Pons (tissue), 1 donor: ENCODE measurements at regions not wholly inside any gene's neighbourhood (a gene's known extent, or its start where the extent isn't known, plus 50 kb on each side); places are given as distances from the start of the nearest gene placed in this dataset.

Experiments used
- DNase-seq: peaks from one replicate; pipeline ENCODE4 v3.0.0-alpha.2; 2016; ENCODE audit warnings: low spot score

GRCh38 chr4:58935332-58935731 lies 1825.1 kb upstream of the IGFBP7 start:
- no peak for DNase-seq

- DNase-seq, result no peak
Observed at GRCh38 chr4:58936436-58936835, 1826.3 kb upstream of the IGFBP7 start.

DNA sequence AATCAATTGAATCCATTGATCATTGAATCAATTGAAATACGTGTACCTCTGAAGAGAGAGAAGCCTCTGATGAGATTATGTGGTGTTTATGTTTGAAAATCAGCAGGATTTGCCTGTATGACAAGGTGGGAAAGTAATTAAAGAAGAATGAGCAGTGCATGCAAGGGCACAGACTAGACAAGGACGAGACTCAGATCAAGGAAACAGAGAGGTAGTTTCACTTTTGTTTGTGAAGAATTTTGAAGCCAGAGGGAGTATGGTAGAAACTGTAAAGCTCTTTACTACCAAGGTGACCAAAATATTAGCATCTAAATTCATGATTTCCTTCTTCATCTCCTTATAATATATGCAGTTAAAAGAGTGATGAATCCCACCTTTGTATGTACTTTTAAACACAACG lies 1830.0 kb upstream of the IGFBP7 start:
- no peak for DNase-seq

DNA sequence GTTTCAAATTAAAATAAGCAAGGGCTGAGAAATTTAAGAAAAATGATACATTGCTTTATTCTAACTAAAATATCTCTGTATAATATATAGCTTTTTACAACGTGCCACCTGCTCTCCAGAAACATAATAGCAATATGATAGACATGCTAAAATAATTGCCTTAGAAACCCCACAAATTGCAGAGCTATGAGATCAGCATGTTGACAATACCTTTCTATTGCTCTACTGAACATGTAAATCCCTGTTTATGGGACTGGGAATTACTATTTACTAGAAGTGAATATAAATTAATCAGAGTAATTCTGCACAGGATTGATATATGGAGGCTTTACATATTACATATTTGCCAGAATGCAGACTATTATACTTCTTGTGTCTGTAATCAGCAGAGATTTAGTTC lies 1831.1 kb upstream of the IGFBP7 start:
- DNase-seq, result no peak

GRCh38 chr4:58953575-58953974 lies 1843.4 kb upstream of the IGFBP7 start:
- DNase-seq, result no peak

DNA sequence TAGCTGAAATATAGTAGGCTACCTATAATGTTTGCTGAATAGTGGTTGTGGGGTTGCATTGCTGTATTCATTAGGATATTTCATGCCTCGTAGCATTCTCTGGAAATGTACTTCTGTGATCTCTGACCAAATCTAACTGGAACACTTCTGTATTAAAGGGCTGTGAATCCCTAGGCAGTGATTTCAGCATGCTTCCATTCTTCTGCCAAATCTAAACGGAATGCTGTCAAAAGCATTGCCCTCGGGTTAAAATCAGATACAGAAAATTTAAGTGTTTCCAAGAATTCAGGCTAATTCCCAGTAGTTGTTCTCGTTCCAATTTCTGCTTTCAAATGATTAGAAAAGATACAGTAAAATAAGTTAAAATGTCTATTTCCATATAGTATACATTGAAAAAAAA lies 1847.5 kb upstream of the IGFBP7 start:
- no peak for DNase-seq

- DNase-seq, result no peak
Observed at GRCh38 chr4:58961283-58961682, 1851.1 kb upstream of the IGFBP7 start.

DNA sequence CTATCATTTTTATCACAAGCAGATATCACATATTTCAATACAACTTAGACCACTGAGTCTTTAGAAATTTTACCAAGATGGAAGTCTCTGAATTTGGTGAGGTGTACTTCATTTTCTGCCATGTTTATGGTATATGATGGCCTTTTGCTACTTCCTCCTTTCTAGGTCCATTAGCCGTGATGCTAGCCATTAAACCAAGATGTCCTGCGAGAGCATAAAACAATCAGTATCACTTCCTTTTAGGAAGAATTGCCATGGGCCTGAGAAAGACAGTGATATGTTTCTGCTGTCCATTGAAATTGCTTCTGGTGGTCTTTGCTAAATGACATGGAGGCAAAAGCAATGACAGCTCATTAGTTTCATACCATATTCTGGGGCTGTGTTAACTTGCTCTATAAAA lies 1851.7 kb upstream of the IGFBP7 start:
- no peak for DNase-seq

- no peak for DNase-seq
Observed at GRCh38 chr4:58962424-58962823, 1852.2 kb upstream of the IGFBP7 start.

DNA sequence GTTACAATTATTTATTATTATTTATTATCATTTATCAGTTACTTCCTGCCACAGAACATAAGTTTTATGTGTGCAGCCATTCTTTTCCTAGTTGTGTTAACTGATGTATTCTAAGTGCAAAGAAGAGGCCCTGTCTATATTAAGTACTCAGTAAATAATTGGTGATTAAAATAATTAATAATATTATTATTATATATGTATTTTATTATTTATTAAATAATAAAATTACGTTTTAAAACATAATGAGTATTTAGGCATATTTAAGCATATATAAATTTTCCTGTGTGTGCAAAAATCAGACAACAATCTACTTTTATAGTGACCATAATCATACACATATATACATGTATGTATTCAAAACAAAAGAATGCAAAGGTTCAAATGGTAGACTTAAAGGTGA lies 1871.6 kb upstream of the IGFBP7 start:
- no peak for DNase-seq

DNA sequence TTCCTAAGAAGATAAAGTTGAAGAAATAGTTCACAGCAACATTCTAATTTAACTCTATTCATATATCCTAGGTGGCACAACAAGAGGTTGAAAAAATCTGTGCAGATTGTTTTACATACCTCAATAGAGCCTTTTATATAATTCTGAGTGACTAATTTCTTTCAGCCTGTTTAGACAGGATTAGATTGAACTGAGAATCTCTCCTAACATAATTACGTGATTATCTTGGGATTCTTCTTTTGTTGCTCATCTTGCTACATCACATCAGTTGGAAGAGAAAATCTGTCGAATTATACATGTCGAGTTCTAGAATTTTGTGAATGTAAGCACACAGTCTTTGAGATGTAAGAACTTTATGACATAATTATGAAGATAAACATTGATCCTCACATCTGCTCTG lies 1873.7 kb upstream of the IGFBP7 start:
- DNase-seq, result no peak

- DNase-seq, result no peak
Observed at GRCh38 chr4:59002148-59002547, 1892.0 kb upstream of the IGFBP7 start.

GRCh38 chr4:59024257-59024656 lies 1914.1 kb upstream of the IGFBP7 start:
- no peak for DNase-seq

DNA sequence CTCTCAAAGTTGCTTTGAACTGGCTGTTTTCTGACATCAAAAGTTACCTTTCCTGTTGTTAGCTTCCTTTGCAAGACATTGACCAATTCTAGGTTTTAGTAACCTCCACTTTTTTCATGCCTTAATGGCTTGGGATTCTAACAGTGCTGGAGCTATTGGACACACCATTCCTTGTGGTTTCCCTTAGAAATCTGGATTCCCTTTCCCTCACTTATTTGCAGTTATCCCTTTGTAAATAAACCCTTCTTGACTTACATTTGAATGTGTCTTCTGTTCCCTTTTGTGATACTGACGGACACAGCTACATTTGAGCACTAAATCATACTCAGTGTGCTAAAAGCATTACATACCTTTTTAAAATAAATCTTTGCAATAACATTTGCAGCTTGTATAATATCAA lies 1927.6 kb upstream of the IGFBP7 start:
- no peak for DNase-seq

DNA sequence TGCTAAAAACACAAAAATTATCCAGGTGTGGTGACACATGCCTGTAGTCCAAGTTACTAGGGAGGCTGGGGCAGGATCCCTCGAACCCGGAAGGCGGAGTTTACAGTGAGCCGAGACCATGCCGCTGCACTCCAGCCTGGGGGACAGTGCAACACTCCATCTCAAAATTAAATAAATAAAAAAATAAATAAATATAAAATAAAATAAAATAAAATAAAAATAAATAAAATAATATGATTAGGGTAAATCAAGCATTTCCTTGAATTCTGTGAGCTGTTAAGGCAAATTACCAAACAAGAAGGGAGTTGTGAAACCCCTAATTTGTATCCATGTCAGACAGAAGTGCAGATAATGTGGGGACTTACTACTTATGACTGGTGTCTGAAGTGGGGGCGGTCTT lies 1928.9 kb upstream of the IGFBP7 start:
- no peak for DNase-seq

- peak; percentile 2 for DNase-seq
Observed at GRCh38 chr4:59044286-59044900, 1934.2 kb upstream of the IGFBP7 start.

DNA sequence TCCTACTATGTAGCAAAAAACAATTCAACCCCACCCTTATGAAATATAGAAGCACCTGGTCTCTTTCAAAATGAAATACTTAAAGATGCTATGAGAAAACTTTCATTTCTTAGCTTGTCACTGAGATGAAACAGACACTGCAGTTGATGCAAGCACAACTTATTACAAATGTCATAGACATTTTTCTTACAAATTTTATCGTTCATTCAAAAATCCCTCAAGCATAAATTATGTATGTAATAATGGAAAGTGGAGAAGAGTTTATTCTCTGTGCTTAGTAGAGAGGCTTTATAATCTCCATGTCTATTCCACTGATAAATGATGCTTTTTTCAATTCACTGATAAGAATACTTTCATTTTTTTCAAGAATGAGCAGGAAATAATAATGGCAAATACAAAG lies 1943.9 kb upstream of the IGFBP7 start:
- no peak for DNase-seq

DNA sequence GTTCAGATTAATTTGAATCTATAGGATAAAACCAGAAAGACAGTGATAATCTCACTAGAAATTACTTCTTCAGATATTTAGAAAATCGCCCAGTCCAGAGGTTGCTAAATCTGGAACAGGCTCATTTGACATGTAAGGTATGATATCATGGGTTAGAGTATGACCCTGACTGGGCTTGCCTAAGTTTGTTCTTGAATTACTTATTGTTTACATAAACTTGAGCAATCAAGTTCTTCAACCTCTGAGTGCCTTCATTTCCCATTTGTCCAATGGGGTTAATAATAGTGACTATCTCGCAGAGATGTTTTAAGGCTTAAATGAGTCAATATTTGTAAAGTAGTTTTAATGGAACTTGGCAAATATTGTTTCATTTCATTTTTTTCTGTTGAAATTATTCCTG lies 1947.6 kb upstream of the IGFBP7 start:
- DNase-seq, result no peak

DNA sequence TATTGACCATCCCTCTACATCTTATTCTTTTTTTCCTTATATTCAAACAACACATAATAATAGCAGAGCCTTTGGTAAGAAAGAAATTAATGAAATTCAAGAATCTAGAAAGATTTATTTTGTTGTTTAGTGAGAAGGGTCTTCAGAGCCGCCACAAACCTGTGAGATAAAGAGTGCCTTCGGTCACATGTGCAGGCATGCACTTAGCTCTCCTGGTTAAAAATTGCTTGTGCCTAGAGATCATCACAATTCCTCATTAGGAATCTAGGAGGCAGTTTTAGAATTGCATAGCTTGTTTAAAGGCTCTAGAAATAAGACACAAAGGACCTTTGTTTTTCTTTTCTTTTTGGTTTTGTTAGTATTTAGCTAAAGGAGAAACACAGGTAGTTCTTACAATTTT lies 1948.4 kb upstream of the IGFBP7 start:
- DNase-seq, result no peak

GRCh38 chr4:59060002-59060846 lies 1950.0 kb upstream of the IGFBP7 start:
- DNase-seq, result no peak

DNA sequence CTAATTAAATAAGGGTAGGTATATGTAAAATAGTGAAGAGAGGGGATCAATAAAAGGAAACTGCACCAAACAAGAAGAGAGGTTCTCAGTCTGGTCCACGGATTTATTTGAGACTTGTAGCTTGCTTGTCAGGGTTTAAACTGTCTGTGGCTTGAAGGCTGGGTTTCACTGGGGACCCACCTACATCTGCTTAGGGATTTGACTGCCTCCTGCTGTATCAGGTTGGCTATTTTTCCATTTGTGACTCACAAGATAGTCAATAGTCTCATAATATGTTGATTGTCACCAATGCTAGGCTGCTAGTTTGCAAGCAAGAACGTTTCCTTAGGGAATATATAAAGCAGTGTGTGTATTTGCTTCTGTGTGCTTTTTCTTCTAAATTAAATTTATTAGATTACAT lies 1950.7 kb upstream of the IGFBP7 start:
- DNase-seq, result no peak

DNA sequence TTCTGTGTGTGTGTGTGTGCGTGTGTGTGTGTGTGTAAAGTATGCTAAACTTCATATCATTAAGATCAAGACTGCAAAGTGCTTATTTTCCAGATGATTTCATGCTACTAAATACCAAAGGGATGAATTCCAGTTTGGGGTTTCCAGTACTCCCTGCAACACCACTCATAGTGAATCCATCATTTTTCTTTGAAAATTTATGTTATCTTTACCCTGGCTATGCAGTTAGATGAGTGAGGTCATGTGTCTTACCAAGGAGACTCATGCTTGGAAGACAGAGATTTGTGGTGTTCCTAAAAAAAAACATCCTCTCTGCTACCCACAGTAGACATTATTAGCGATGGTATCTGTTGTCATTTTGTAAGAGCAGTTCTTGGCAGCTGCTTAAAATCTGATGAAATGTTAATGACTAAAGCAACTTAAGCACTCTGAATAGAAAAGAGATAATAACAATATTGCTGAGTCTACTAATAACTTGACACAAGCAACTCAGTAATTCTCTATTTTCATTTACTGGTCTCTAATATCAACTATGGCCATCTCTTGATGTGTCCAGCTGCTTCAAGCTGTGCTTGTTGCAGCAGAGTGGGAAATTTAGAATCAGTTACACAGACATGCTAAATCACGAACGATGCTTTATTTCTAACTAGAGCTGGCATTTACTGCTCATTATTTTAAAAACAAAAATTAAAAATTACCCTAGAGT lies 1953.0 kb upstream of the IGFBP7 start:
- DNase-seq, result no peak

- no peak for DNase-seq
Observed at GRCh38 chr4:59068722-59069418, 1958.7 kb upstream of the IGFBP7 start.
